ENCODE measurements at regions not wholly inside any gene's neighbourhood (a gene's known extent, or its start where the extent isn't known, plus 50 kb on each side); places are given as distances from the start of the nearest gene placed in this dataset.

DNA sequence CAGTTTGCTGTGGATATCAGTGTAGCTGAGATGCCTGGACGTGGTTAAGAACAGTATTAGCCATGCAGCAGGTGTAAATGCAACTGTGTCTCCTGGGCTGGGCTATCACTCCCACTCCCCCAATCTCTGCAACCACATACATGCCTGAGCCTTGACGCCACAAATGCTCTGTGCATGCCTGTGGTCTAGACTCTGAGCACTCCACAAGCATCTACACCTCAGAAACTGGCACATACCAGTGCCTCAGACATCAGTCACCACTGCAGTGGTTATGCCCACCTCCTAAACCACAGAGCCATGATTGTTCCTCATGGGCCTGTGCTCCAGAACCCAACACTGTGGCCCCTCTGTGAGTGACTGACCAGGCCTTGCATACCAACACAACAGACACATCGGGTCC lies 226.8 kb upstream of the ALG10 start:
- CTCF ChIA-PET (ENCODE audit: low intra/inter-chr PET ratio, low total read pairs): no interaction called here
- no peaks in the 10 kb centered on the region for H3K79me2 ChIP-seq (ENCODE audit: insufficient read depth, low read length)
- no TSS peak for BruUV-seq (replicated peaks)
- H3K4me2 ChIP-seq (ENCODE audit: low read depth, low read length): no peak overlapping the region
- H3K27ac ChIP-seq (ENCODE audit: extremely low read length, insufficient read depth, low read length): no peak overlapping the region
- no peak overlapping the region for H3K4me3 ChIP-seq (replicated peaks in 1 of 3; ENCODE audit: insufficient read depth in 1 of 3, low read depth in 2 of 3, low read length in 3 of 3)
- intact Hi-C loops (cut with micrococcal nuclease; ENCODE audit: unreplicated experiment) (no loop called here), in situ Hi-C loops (cut with HindIII; ENCODE audit: extremely low pct_ligation_motif_present, low pct_unique_long_range_greater_than_20kb) (no loop called here)
- H4K20me1 ChIP-seq (ENCODE audit: insufficient read depth, low read length): no peaks in the 10 kb centered on the region
- H3K36me3 ChIP-seq (replicated peaks in 1 of 2; ENCODE audit: control insufficient read depth in 1 of 2, insufficient read depth in 2 of 2, low read length in 2 of 2): no peaks in the 10 kb centered on the region
- ATAC-seq (no peak), FAIRE-seq (no peak), DNase-seq (ENCODE audit: low spot score) (no peak)
- H3K9ac ChIP-seq (ENCODE audit: insufficient read depth, low read depth, low read length): no peak overlapping the region
- H3K9me3 ChIP-seq (ENCODE audit: low read length): peaks cover 43% of the 10 kb centered on the region
- WGBS (ENCODE audit: low lambda C conversion rate): 0% methylated on average over 3 of the region's 3 CpGs
- POLR2A ChIA-PET: no interaction called here
- H3K27me3 ChIP-seq (ENCODE audit: control insufficient read depth in 1 of 2, insufficient read depth in 2 of 2, low read length in 2 of 2): no peaks in the 10 kb centered on the region
- no peak overlapping the region for H2AFZ ChIP-seq (ENCODE audit: low read length)
- no peaks in the 10 kb centered on the region for H3K4me1 ChIP-seq (ENCODE audit: insufficient read depth, low read length)
- TF ChIP-seq JUN (CRISPR knock-in tag; IDR thresholded peaks at IDR 0.05): no peak
- no peak for TF ChIP-seq TCF12 (IDR thresholded peaks at IDR 0.05)
- TF ChIP-seq TCF12 (CRISPR knock-in tag; IDR thresholded peaks at IDR 0.05): no peak
- TF ChIP-seq, protein P1, sequence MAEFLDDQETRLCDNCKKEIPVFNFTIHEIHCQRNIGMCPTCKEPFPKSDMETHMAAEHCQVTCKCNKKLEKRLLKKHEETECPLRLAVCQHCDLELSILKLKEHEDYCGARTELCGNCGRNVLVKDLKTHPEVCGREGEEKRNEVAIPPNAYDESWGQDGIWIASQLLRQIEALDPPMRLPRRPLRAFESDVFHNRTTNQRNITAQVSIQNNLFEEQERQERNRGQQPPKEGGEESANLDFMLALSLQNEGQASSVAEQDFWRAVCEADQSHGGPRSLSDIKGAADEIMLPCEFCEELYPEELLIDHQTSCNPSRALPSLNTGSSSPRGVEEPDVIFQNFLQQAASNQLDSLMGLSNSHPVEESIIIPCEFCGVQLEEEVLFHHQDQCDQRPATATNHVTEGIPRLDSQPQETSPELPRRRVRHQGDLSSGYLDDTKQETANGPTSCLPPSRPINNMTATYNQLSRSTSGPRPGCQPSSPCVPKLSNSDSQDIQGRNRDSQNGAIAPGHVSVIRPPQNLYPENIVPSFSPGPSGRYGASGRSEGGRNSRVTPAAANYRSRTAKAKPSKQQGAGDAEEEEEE (CRISPR knock-in tag; IDR thresholded peaks at IDR 0.05; ENCODE audit: borderline replicate concordance): no peak
- no peak for TF ChIP-seq ZNF430 (CRISPR knock-in tag; IDR thresholded peaks at IDR 0.05)
- no peak for TF ChIP-seq NPAS2 (CRISPR knock-in tag; IDR thresholded peaks at IDR 0.05; ENCODE audit: borderline replicate concordance)
- TF ChIP-seq ISL2 (CRISPR knock-in tag; IDR thresholded peaks at IDR 0.05): no peak
- TF ChIP-seq HNRNPH1 (optimal IDR thresholded peaks at IDR 0.05; ENCODE audit: low read depth, low read length): no peak
- no peak for TF ChIP-seq BORCS8-MEF2B (CRISPR knock-in tag; IDR thresholded peaks at IDR 0.05)
- TF ChIP-seq, protein P2, sequence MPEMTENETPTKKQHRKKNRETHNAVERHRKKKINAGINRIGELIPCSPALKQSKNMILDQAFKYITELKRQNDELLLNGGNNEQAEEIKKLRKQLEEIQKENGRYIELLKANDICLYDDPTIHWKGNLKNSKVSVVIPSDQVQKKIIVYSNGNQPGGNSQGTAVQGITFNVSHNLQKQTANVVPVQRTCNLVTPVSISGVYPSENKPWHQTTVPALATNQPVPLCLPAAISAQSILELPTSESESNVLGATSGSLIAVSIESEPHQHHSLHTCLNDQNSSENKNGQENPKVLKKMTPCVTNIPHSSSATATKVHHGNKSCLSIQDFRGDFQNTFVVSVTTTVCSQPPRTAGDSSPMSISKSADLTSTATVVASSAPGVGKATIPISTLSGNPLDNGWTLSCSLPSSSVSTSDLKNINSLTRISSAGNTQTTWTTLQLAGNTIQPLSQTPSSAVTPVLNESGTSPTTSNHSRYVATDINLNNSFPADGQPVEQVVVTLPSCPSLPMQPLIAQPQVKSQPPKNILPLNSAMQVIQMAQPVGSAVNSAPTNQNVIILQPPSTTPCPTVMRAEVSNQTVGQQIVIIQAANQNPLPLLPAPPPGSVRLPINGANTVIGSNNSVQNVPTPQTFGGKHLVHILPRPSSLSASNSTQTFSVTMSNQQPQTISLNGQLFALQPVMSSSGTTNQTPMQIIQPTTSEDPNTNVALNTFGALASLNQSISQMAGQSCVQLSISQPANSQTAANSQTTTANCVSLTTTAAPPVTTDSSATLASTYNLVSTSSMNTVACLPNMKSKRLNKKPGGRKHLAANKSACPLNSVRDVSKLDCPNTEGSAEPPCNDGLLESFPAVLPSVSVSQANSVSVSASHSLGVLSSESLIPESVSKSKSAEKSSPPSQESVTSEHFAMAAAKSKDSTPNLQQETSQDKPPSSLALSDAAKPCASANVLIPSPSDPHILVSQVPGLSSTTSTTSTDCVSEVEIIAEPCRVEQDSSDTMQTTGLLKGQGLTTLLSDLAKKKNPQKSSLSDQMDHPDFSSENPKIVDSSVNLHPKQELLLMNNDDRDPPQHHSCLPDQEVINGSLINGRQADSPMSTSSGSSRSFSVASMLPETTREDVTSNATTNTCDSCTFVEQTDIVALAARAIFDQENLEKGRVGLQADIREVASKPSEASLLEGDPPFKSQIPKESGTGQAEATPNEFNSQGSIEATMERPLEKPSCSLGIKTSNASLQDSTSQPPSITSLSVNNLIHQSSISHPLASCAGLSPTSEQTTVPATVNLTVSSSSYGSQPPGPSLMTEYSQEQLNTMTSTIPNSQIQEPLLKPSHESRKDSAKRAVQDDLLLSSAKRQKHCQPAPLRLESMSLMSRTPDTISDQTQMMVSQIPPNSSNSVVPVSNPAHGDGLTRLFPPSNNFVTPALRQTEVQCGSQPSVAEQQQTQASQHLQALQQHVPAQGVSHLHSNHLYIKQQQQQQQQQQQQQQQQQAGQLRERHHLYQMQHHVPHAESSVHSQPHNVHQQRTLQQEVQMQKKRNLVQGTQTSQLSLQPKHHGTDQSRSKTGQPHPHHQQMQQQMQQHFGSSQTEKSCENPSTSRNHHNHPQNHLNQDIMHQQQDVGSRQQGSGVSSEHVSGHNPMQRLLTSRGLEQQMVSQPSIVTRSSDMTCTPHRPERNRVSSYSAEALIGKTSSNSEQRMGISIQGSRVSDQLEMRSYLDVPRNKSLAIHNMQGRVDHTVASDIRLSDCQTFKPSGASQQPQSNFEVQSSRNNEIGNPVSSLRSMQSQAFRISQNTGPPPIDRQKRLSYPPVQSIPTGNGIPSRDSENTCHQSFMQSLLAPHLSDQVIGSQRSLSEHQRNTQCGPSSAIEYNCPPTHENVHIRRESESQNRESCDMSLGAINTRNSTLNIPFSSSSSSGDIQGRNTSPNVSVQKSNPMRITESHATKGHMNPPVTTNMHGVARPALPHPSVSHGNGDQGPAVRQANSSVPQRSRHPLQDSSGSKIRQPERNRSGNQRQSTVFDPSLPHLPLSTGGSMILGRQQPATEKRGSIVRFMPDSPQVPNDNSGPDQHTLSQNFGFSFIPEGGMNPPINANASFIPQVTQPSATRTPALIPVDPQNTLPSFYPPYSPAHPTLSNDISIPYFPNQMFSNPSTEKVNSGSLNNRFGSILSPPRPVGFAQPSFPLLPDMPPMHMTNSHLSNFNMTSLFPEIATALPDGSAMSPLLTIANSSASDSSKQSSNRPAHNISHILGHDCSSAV (CRISPR knock-in tag; IDR thresholded peaks at IDR 0.05; ENCODE audit: borderline replicate concordance): no peak
- no peak for TF ChIP-seq HOXA9 (CRISPR knock-in tag; IDR thresholded peaks at IDR 0.05; ENCODE audit: borderline replicate concordance)
- no peak for TF ChIP-seq ZNF678 (CRISPR knock-in tag; IDR thresholded peaks at IDR 0.05)
- TF ChIP-seq ZSCAN21 (CRISPR knock-in tag; IDR thresholded peaks at IDR 0.05; ENCODE audit: borderline replicate concordance): no peak
- TF ChIP-seq SMYD3 (CRISPR knock-in tag; IDR thresholded peaks at IDR 0.05): no peak
- TF ChIP-seq ZBTB20 (CRISPR knock-in tag; IDR thresholded peaks at IDR 0.05; ENCODE audit: borderline replicate concordance, low read depth): no peak
- TF ChIP-seq TCF7L2 (IDR thresholded peaks at IDR 0.05; ENCODE audit: low read depth, low read length): no peak
- TF ChIP-seq ZSCAN30 (CRISPR knock-in tag; IDR thresholded peaks at IDR 0.05): no peak
- no peak for TF ChIP-seq YEATS2 (CRISPR knock-in tag; IDR thresholded peaks at IDR 0.05; ENCODE audit: borderline replicate concordance)

Measured in HepG2 (cell line).